ENCODE measurements at regions not wholly inside any gene's neighbourhood (a gene's known extent, or its start where the extent isn't known, plus 50 kb on each side); places are given as distances from the start of the nearest gene placed in this dataset.

DNA sequence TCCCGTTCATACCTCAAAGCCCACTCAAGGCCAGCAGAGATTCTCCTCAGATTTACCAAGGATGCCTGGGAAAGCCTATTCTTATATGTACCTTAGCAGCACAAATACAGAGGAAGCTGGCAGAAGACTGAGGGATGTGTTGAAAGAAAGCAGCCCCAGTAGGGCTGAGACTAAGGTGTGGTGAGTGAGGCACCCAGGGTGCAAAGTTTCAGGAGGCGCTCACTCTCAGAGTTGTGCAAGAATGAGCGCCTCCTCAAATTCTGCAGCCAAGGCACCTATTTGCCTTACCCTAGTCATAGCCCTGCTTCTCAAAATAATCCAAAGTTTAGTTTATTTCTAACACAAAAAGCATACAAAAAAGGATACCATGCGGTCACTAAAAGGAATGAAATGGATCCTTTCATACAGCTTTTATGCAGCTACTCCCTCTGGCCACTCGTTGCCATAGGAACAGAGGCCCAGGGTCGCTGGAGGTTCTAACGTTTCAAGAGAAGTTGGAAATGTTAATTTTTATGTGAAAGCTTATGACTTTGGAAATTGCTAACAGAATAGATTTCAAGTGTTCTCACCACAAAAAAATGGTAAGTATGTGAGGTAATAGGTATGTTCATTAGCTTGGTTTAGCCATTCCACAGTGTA, 79.7 kb upstream of the SMIM23 start:
- POLR2A ChIA-PET: no interaction called here
- no peaks in the 10 kb centered on the region for H3K36me3 ChIP-seq (ENCODE audit: insufficient read depth, low read length)

DNA sequence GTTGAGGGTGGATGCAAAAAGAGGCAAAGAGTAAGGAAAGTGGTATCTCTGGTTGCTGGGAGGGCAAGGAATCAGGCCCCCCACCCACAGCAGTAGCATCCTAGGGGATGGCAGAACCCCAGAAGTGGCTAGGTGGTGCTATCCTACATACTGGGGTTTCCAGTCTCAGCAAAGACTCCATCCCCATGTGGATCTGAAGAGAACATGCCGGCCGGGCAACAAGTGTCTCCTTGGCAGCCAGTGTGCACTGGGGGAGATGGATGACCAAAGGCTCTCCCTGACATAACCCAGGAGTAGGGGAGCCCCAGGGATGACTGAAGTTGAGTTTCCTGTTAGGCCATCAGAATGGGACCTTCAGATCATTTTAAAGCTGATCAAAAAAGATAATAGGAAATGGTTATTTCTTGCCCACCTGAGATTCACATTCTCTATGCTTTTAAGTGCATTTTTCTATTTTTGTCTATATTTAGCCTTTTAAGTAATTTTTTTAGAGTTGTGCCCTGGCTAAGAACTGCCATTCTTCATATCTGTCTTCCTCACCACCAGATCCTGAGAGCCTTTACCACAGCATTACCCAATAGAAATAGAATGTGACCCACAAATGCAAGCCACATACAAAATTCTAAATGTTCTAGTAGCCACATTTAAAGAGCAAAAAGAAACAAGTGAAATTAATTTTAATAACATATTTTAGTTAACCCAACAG, 78.7 kb upstream of the SMIM23 start:
- H3K4me1 Mint-ChIP-seq (ENCODE audit: low read depth): no peaks in the 10 kb centered on the region
- no peak overlapping the region for H3K4me3 ChIP-seq (ENCODE audit: low read length)
- H3K9me3 Mint-ChIP-seq: no peaks in the 10 kb centered on the region
- ChIA-PET CTCF (no interaction called here), POLR2A (no interaction called here)
- DNase-seq (no peak), ATAC-seq (ENCODE audit: poor library complexity) (no peak)
- no peak for TF ChIP-seq CTCF (IDR thresholded peaks at IDR 0.05)
- H3K27ac Mint-ChIP-seq: no peak overlapping the region
- H3K27ac ChIP-seq (ENCODE audit: low read depth in 1 of 2, low read length in 2 of 2): no peak overlapping the region
- no peaks in the 10 kb centered on the region for H3K4me1 ChIP-seq (ENCODE audit: insufficient read depth, low read length)
- no peaks in the 10 kb centered on the region for H3K9me3 ChIP-seq (ENCODE audit: control insufficient read depth in 1 of 2, insufficient read depth in 1 of 2, low read length in 2 of 2)
- intact Hi-C loops (cut with DNase I, micrococcal nuclease): no loop called here
- H3K4me3 Mint-ChIP-seq: no peak overlapping the region
- H3K36me3 ChIP-seq (ENCODE audit: insufficient read depth, low read length): no peaks in the 10 kb centered on the region
- H3K27me3 ChIP-seq (ENCODE audit: control insufficient read depth in 1 of 2, insufficient read depth in 2 of 2, low read length in 2 of 2): no peaks in the 10 kb centered on the region
- H3K36me3 Mint-ChIP-seq (ENCODE audit: low read depth): no peaks in the 10 kb centered on the region
- no peaks in the 10 kb centered on the region for H3K27me3 Mint-ChIP-seq

More for the DNA sequence above, 79.7 kb upstream of the SMIM23 start:
- intact Hi-C loops (cut with DNase I, micrococcal nuclease): no loop called here
- Mint-ChIP-seq H3K27ac (no peak overlapping the region), H3K4me1 (ENCODE audit: low read depth) (no peaks in the 10 kb centered on the region), H3K36me3 (ENCODE audit: low read depth) (no peaks in the 10 kb centered on the region), H3K27me3 (no peaks in the 10 kb centered on the region), H3K9me3 (no peaks in the 10 kb centered on the region), H3K4me3 (no peak overlapping the region)
- Histone ChIP-seq H3K9me3 (ENCODE audit: control insufficient read depth in 1 of 2, insufficient read depth in 1 of 2, low read length in 2 of 2) (no peaks in the 10 kb centered on the region), H3K4me3 (ENCODE audit: low read length) (no peak overlapping the region), H3K27me3 (ENCODE audit: control insufficient read depth in 1 of 2, insufficient read depth in 2 of 2, low read length in 2 of 2) (no peaks in the 10 kb centered on the region), H3K27ac (ENCODE audit: low read depth in 1 of 2, low read length in 2 of 2) (no peak overlapping the region), H3K4me1 (ENCODE audit: insufficient read depth, low read length) (no peaks in the 10 kb centered on the region)
- DNase-seq: no peak
- ATAC-seq (ENCODE audit: poor library complexity): no peak
- no peak for TF ChIP-seq CTCF (IDR thresholded peaks at IDR 0.05)
- CTCF ChIA-PET: no interaction called here

DNA sequence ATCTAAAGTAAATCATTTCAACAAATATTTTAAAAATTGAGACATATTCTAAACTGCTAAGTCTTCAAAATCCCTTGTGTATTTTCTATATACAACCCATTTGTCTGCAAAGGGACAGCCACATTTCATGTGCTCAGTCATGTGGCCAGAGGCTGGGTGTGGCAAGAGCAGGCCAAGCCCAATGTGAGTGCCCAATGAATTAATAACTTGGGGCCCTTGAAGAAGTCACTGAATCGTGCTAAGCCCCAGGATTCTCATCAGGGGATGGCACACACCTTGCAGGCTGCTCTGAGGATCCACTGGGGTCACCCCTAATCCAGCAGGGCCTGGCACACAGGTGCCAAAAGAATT, 78.2 kb upstream of the SMIM23 start:
- H3K4me1 Mint-ChIP-seq (ENCODE audit: low read depth): no peaks in the 10 kb centered on the region
- CTCF ChIA-PET: no interaction called here
- no peak overlapping the region for H3K4me3 Mint-ChIP-seq

More for the DNA sequence above, 78.2 kb upstream of the SMIM23 start:
- H3K27ac ChIP-seq (ENCODE audit: low read depth in 1 of 2, low read length in 2 of 2): no peak overlapping the region
- Mint-ChIP-seq H3K27me3 (no peaks in the 10 kb centered on the region), H3K27ac (no peak overlapping the region), H3K9me3 (no peaks in the 10 kb centered on the region), H3K36me3 (ENCODE audit: low read depth) (no peaks in the 10 kb centered on the region)
- no peak overlapping the region for H3K4me3 ChIP-seq (ENCODE audit: low read length)
- intact Hi-C loops (cut with DNase I, micrococcal nuclease): no loop called here
- POLR2A ChIA-PET: no interaction called here
- no peaks in the 10 kb centered on the region for H3K4me1 ChIP-seq (ENCODE audit: insufficient read depth, low read length)
- no peak for DNase-seq
- H3K36me3 ChIP-seq (ENCODE audit: insufficient read depth, low read length): no peaks in the 10 kb centered on the region
- no peak for TF ChIP-seq CTCF (IDR thresholded peaks at IDR 0.05)
- no peak for ATAC-seq (ENCODE audit: poor library complexity)
- no peaks in the 10 kb centered on the region for H3K27me3 ChIP-seq (ENCODE audit: control insufficient read depth in 1 of 2, insufficient read depth in 2 of 2, low read length in 2 of 2)
- H3K9me3 ChIP-seq (ENCODE audit: control insufficient read depth in 1 of 2, insufficient read depth in 1 of 2, low read length in 2 of 2): no peaks in the 10 kb centered on the region

Measured in CD4-positive, alpha-beta T cell (primary cell).